Ishikawa (cell line): ENCODE measurements at regions not wholly inside any gene's neighbourhood (a gene's known extent, or its start where the extent isn't known, plus 50 kb on each side); places are given as distances from the start of the nearest gene placed in this dataset.

Experiments
- CEBPB ChIP-seq: IDR thresholded peaks from 2 replicates; pipeline ENCODE4 v1.6.1; 2012
- CREB1 ChIP-seq: IDR thresholded peaks from 2 replicates; pipeline ENCODE4 v1.6.1; 2012; ENCODE audit warnings: low read depth
- EGR1 ChIP-seq: IDR thresholded peaks from 2 replicates; pipeline ENCODE4 v1.6.1; 2012
- EP300 ChIP-seq: IDR thresholded peaks from 2 replicates; pipeline ENCODE4 v1.6.1; 2012; ENCODE audit warnings: borderline replicate concordance
- FOXM1 ChIP-seq: IDR thresholded peaks from 2 replicates; pipeline ENCODE4 v1.6.1; 2012; ENCODE audit warnings: low read depth, borderline replicate concordance
- NFIC ChIP-seq: IDR thresholded peaks from 2 replicates; pipeline ENCODE4 v1.6.1; 2012
- RAD21 ChIP-seq: IDR thresholded peaks from 2 replicates; pipeline ENCODE4 v1.6.1; 2012; ENCODE audit warnings: low read depth
- TAF1 ChIP-seq: IDR thresholded peaks from 2 replicates; pipeline ENCODE4 v1.6.1; 2012; ENCODE audit warnings: low read depth, mild to moderate bottlenecking
- TCF12 ChIP-seq: IDR thresholded peaks from 2 replicates; pipeline ENCODE4 v1.6.1; 2012; ENCODE audit warnings: low read depth
- TEAD4 ChIP-seq: IDR thresholded peaks from 2 replicates; pipeline ENCODE4 v1.6.1; 2012
- YY1 ChIP-seq: IDR thresholded peaks from 2 replicates; pipeline ENCODE4 v1.6.1; 2012; ENCODE audit warnings: low read depth
- ZBTB7A ChIP-seq: IDR thresholded peaks from 2 replicates; pipeline ENCODE4 v1.6.1; 2012; ENCODE audit warnings: low read depth
- TF ChIP-seq, protein P1 (sequence below): IDR thresholded peaks from 2 replicates; pipeline ENCODE4 v1.6.1; 2012; ENCODE audit warnings: low read depth, mild to moderate bottlenecking
- TF ChIP-seq, protein P2 (sequence below): IDR thresholded peaks from 2 replicates; pipeline ENCODE4 v1.6.1; 2012
- TF ChIP-seq, protein P3 (sequence below): IDR thresholded peaks from 2 replicates; pipeline ENCODE4 v1.6.1; 2012

DNA sequence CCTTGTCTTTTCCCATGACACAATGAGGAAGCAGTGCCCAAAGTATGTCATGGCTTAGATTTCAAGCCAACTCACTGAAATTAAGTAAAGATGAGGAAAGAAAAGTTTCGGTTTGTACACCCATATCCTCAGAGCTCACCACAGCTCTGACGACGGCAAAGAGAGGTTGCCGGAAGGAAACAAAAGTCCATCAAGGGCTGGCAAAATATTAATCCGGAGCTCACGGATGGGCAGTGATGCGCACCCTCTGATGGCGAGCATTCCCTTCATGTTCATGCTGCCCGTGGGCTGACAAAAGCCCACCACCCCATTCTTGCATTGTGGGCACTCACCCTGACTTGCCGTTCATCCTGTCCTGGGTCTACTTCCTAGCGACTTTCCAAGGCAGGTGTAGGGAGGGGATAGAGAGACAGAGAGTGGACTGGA, 103.1 kb downstream of the SOX9 start:
- TF ChIP-seq RAD21 (no peak), TCF12 (no peak), CREB1 (no peak), YY1 (no peak), TEAD4 (no peak), NFIC (no peak), EGR1 (no peak), EP300 (no peak), CEBPB (no peak), ZBTB7A (no peak), TAF1 (no peak), FOXM1 (no peak)
- TF ChIP-seq, protein P1, sequence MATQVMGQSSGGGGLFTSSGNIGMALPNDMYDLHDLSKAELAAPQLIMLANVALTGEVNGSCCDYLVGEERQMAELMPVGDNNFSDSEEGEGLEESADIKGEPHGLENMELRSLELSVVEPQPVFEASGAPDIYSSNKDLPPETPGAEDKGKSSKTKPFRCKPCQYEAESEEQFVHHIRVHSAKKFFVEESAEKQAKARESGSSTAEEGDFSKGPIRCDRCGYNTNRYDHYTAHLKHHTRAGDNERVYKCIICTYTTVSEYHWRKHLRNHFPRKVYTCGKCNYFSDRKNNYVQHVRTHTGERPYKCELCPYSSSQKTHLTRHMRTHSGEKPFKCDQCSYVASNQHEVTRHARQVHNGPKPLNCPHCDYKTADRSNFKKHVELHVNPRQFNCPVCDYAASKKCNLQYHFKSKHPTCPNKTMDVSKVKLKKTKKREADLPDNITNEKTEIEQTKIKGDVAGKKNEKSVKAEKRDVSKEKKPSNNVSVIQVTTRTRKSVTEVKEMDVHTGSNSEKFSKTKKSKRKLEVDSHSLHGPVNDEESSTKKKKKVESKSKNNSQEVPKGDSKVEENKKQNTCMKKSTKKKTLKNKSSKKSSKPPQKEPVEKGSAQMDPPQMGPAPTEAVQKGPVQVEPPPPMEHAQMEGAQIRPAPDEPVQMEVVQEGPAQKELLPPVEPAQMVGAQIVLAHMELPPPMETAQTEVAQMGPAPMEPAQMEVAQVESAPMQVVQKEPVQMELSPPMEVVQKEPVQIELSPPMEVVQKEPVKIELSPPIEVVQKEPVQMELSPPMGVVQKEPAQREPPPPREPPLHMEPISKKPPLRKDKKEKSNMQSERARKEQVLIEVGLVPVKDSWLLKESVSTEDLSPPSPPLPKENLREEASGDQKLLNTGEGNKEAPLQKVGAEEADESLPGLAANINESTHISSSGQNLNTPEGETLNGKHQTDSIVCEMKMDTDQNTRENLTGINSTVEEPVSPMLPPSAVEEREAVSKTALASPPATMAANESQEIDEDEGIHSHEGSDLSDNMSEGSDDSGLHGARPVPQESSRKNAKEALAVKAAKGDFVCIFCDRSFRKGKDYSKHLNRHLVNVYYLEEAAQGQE = no peak
- TF ChIP-seq, protein P2, sequence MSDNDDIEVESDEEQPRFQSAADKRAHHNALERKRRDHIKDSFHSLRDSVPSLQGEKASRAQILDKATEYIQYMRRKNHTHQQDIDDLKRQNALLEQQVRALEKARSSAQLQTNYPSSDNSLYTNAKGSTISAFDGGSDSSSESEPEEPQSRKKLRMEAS = no peak
- TF ChIP-seq, protein P3, sequence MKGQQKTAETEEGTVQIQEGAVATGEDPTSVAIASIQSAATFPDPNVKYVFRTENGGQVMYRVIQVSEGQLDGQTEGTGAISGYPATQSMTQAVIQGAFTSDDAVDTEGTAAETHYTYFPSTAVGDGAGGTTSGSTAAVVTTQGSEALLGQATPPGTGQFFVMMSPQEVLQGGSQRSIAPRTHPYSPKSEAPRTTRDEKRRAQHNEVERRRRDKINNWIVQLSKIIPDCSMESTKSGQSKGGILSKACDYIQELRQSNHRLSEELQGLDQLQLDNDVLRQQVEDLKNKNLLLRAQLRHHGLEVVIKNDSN = no peak

DNA sequence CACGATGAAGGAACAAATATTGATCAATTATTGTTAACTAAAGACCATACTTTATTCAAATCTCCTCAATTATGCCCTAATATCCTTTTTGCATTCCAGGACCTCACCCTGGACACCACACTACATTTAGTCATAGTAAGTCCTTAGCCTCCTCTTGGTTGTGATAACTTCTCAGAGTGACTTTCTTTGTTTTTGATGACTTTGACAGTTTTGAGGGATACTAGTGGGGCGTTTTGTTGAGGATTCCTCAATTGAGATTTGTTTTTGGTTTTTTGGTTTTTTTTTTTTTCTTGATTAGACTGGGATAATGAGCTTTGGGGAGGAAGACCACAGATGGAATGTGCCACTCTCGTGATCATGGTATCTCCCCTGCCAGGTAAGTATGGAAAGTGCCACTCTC, 105.5 kb downstream of the SOX9 start:
- TF ChIP-seq TCF12 (no peak), CREB1 (no peak), TAF1 (no peak), FOXM1 (no peak), CEBPB (no peak), RAD21 (no peak)
- TF ChIP-seq, protein P3 = no peak
- TF ChIP-seq, protein P1 = no peak

DNA sequence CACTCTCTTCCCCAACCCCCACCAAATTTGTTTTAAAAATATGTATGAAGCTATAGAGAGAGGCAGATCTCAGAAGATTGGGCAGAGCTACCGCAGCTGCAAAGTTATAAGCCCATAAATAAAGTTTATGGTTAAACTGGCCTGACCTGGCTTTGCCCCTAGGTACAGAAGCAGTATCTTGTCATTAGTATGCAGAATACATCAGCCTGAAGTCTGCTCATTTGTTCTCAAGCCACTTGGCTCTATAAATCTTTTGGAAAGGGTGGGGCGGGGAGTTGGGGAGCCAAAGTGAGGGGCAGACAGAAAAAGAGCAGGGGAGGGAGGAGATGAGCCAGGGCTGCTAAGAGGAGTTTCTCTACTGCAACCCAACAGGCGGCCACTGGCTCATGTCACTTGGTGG, 113.2 kb downstream of the SOX9 start:
- TF ChIP-seq NFIC (no peak), YY1 (no peak), FOXM1 (no peak)
- TF ChIP-seq, protein P2 = no peak

DNA sequence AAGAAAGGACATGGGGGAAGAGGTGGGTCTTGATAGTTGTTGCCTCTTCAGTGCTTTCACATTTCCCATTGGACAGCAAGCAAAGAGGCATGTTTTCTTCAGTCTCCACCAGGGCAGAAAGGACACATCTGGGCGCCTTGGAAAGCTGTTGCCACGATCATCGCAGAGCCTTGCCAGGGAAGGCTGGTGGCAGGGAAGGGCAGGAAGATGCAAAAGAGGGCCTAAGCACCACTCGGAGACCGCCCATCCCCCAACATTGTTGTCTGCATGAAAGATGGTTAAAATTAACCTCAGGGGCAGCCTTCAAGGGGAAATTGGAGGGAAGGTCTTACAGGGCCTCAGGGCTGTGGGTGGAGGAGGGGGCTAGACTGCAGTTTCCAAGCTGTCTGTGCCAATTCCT, 114.2 kb downstream of the SOX9 start:
- TF ChIP-seq EGR1 = no peak
- TF ChIP-seq CEBPB = no peak
- no peak for TF ChIP-seq TEAD4
- TF ChIP-seq, protein P2 = no peak
- TF ChIP-seq YY1 = no peak
- no peak for TF ChIP-seq RAD21
- no peak for TF ChIP-seq ZBTB7A

DNA sequence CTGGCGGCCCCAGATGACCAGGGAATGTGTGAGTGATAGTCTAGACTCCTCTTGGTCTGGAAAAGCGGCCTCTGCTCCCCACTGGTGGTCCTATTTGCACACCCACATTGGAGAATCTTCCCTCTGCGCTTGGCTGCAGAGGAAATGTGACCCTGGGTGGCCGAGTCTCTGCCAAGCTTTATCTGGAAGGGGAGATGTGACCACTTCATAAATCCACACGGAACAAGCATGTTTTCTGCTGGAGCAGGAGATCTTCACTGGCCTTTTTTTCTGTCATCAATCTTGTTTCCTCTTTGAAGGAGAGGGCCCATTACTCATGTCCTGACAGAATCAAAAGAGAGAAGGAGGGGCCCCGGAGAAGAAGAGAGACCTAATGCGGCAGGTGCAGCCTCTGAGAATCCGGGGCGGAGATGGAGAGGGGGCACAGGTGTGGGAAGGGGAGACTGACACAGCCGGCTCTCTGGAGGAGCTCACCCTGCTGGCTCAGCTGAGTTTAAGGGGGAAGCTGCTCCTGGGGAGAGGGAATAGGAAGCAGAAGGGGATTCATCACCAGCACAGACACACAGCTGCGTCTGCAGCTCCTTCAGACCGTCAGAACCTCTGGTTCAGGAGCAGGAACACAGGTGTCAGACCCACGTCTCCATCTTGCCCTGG, 116.3 kb downstream of the SOX9 start:
- TF ChIP-seq TCF12 (no peak), ZBTB7A (no peak), EGR1 (no peak), YY1 (no peak), TEAD4 (no peak), CEBPB (no peak), RAD21 (no peak), FOXM1 (no peak), NFIC (no peak), EP300 (no peak), TAF1 (no peak)
- TF ChIP-seq, protein P1 = no peak
- TF ChIP-seq, protein P3 = no peak
